SJSA1 (cell line): ENCODE measurements at regions not wholly inside any gene's neighbourhood (a gene's known extent, or its start where the extent isn't known, plus 50 kb on each side); places are given as distances from the start of the nearest gene placed in this dataset.
"Not testable (repeated sequence)": the region's sequence is repeated elsewhere in the genome, so short reads cannot be mapped to it uniquely, and the experiment has no call there.

Source experiments
- DNase-seq, 2 experiments: peaks; one replicate each; pipeline ENCODE4 v3.0.0-alpha.2; 2015 to 2020; ENCODE audit warnings: low spot score in 2 of 2, low read depth in 1 of 2
- H3K27ac ChIP-seq: fragments of 250-450 bp; sonication (Bioruptor Pico); 2 replicates; pipeline ENCODE4 v1.5.1; 2020; ENCODE audit warnings: mild to moderate bottlenecking, moderate library complexity
- H3K27me3 ChIP-seq: fragments of 250-450 bp; sonication (Bioruptor Pico); replicated peaks from 2 replicates; pipeline ENCODE4 v1.5.1; 2020; ENCODE audit warnings: mild to moderate bottlenecking, moderate library complexity
- H3K36me3 ChIP-seq: fragments of 250-450 bp; sonication (Bioruptor Pico); 2 replicates; pipeline ENCODE4 v1.5.1; 2020; ENCODE audit warnings: mild to moderate bottlenecking
- H3K4me1 ChIP-seq: fragments of 250-450 bp; sonication (Bioruptor Pico); replicated peaks from 2 replicates; pipeline ENCODE4 v1.6.1; 2021; ENCODE audit warnings: mild to moderate bottlenecking
- H3K4me3 ChIP-seq: fragments of 250-450 bp; sonication (Bioruptor Pico); 2 replicates; pipeline ENCODE4 v1.5.1; 2020; ENCODE audit warnings: mild to moderate bottlenecking
- H3K9me3 ChIP-seq: fragments of 250-450 bp; sonication (Bioruptor Pico); replicated peaks from 2 replicates; pipeline ENCODE4 v1.5.1; 2020; ENCODE audit warnings: mild to moderate bottlenecking

- Histone ChIP-seq H3K9me3 (no peaks in the 10 kb centered on the region; the same call in 1 of the 2 replicates), H3K36me3 (no peaks in the 10 kb centered on the region), H3K27ac (no peak overlapping the region), H3K4me1 (no peaks in the 10 kb centered on the region), H3K4me3 (no peak overlapping the region), H3K27me3 (no peaks in the 10 kb centered on the region)
- DNase-seq: no peak
Measured at GRCh38 chr2:16390561-16390960, 275.1 kb downstream of the CYRIA start.

- Histone ChIP-seq H3K9me3 (no peaks in the 10 kb centered on the region; the same call in 1 of the 2 replicates), H3K4me1 (no peaks in the 10 kb centered on the region), H3K4me3 (no peak overlapping the region), H3K27ac (no peak overlapping the region), H3K36me3 (no peaks in the 10 kb centered on the region), H3K27me3 (no peaks in the 10 kb centered on the region)
- no peak for DNase-seq
Measured at GRCh38 chr2:16389611-16390010, 276.0 kb downstream of the CYRIA start.

GRCh38 chr2:16388199-16388830 lies 277.3 kb downstream of the CYRIA start:
- H3K36me3 ChIP-seq, DNase-seq, H3K27ac ChIP-seq: not testable (repeated sequence)

GRCh38 chr2:16387461-16387984 lies 278.1 kb downstream of the CYRIA start:
- no peaks in the 10 kb centered on the region; the same call in 1 of the 2 replicates for H3K9me3 ChIP-seq
- H3K4me3 ChIP-seq: no peak overlapping the region
- no peaks in the 10 kb centered on the region for H3K4me1 ChIP-seq
- no peak for DNase-seq
- no peak overlapping the region for H3K27ac ChIP-seq
- no peaks in the 10 kb centered on the region for H3K36me3 ChIP-seq
- H3K27me3 ChIP-seq: no peaks in the 10 kb centered on the region

More at GRCh38 chr2:16388199-16388830, 277.3 kb downstream of the CYRIA start:
- not testable (repeated sequence) for H3K9me3 ChIP-seq, H3K4me1 ChIP-seq, H3K27me3 ChIP-seq, H3K4me3 ChIP-seq

GRCh38 chr2:16386431-16386830 lies 279.2 kb downstream of the CYRIA start:
- no peaks in the 10 kb centered on the region for H3K36me3 ChIP-seq
- H3K4me1 ChIP-seq: no peaks in the 10 kb centered on the region
- H3K27ac ChIP-seq: no peak overlapping the region
- DNase-seq: no peak
- H3K27me3 ChIP-seq: no peaks in the 10 kb centered on the region
- no peaks in the 10 kb centered on the region; the same call in 1 of the 2 replicates for H3K9me3 ChIP-seq
- H3K4me3 ChIP-seq: no peak overlapping the region

- no peaks in the 10 kb centered on the region for H3K4me1 ChIP-seq
- H3K27ac ChIP-seq: no peak overlapping the region
- no peaks in the 10 kb centered on the region for H3K36me3 ChIP-seq
- no peaks in the 10 kb centered on the region for H3K27me3 ChIP-seq
- no peaks in the 10 kb centered on the region; the same call in 1 of the 2 replicates for H3K9me3 ChIP-seq
- H3K4me3 ChIP-seq: no peak overlapping the region
- DNase-seq: no peak
Measured at GRCh38 chr2:16386031-16386430, 279.6 kb downstream of the CYRIA start.

GRCh38 chr2:16385341-16385740 lies 280.3 kb downstream of the CYRIA start:
- Histone ChIP-seq H3K36me3 (no peaks in the 10 kb centered on the region), H3K27me3 (no peaks in the 10 kb centered on the region), H3K9me3 (no peaks in the 10 kb centered on the region; the same call in 1 of the 2 replicates), H3K4me1 (no peaks in the 10 kb centered on the region), H3K4me3 (no peak overlapping the region), H3K27ac (no peak overlapping the region)
- DNase-seq: no peak

- Histone ChIP-seq H3K27me3 (no peaks in the 10 kb centered on the region), H3K4me3 (no peak overlapping the region), H3K4me1 (no peaks in the 10 kb centered on the region), H3K27ac (no peak overlapping the region), H3K9me3 (no peaks in the 10 kb centered on the region), H3K36me3 (no peaks in the 10 kb centered on the region)
- no peak for DNase-seq
Measured at GRCh38 chr2:16383411-16383810, 282.2 kb downstream of the CYRIA start.

- Histone ChIP-seq H3K9me3 (no peaks in the 10 kb centered on the region), H3K4me3 (no peak overlapping the region), H3K27ac (no peak overlapping the region), H3K27me3 (no peaks in the 10 kb centered on the region), H3K4me1 (no peaks in the 10 kb centered on the region), H3K36me3 (no peaks in the 10 kb centered on the region)
- DNase-seq: no peak
Measured at GRCh38 chr2:16382451-16382850, 283.2 kb downstream of the CYRIA start.

GRCh38 chr2:16381511-16381910 lies 284.1 kb downstream of the CYRIA start:
- no peaks in the 10 kb centered on the region for H3K36me3 ChIP-seq
- no peaks in the 10 kb centered on the region for H3K4me1 ChIP-seq
- DNase-seq: no peak
- no peaks in the 10 kb centered on the region for H3K27me3 ChIP-seq
- H3K4me3 ChIP-seq: no peak overlapping the region
- no peak overlapping the region for H3K27ac ChIP-seq
- H3K9me3 ChIP-seq: no peaks in the 10 kb centered on the region

- not testable (repeated sequence) for DNase-seq, H3K4me3 ChIP-seq
Measured at GRCh38 chr2:16379901-16380300, 285.7 kb downstream of the CYRIA start.

GRCh38 chr2:16379061-16379460 lies 286.6 kb downstream of the CYRIA start:
- not testable (repeated sequence) for H3K27ac ChIP-seq, H3K36me3 ChIP-seq, H3K27me3 ChIP-seq, H3K4me3 ChIP-seq, DNase-seq, H3K9me3 ChIP-seq, H3K4me1 ChIP-seq

More at GRCh38 chr2:16379901-16380300, 285.7 kb downstream of the CYRIA start:
- not testable (repeated sequence) for H3K27ac ChIP-seq, H3K9me3 ChIP-seq, H3K27me3 ChIP-seq, H3K36me3 ChIP-seq, H3K4me1 ChIP-seq

- H3K27me3 ChIP-seq: no peaks in the 10 kb centered on the region
- no peak for DNase-seq
- H3K36me3 ChIP-seq: no peaks in the 10 kb centered on the region
- no peaks in the 10 kb centered on the region for H3K4me1 ChIP-seq
- no peak overlapping the region for H3K27ac ChIP-seq
- H3K9me3 ChIP-seq: no peaks in the 10 kb centered on the region
- H3K4me3 ChIP-seq: no peak overlapping the region
Measured at GRCh38 chr2:16378031-16378430, 287.6 kb downstream of the CYRIA start.

- no peak for DNase-seq
- Histone ChIP-seq H3K27me3 (no peaks in the 10 kb centered on the region), H3K27ac (no peak overlapping the region), H3K4me1 (no peaks in the 10 kb centered on the region), H3K4me3 (no peak overlapping the region), H3K36me3 (no peaks in the 10 kb centered on the region), H3K9me3 (no peaks in the 10 kb centered on the region)
Measured at GRCh38 chr2:16375981-16376380, 289.7 kb downstream of the CYRIA start.

- Histone ChIP-seq H3K9me3 (no peaks in the 10 kb centered on the region), H3K4me3 (no peak overlapping the region), H3K36me3 (no peaks in the 10 kb centered on the region), H3K27ac (no peak overlapping the region), H3K27me3 (no peaks in the 10 kb centered on the region), H3K4me1 (no peaks in the 10 kb centered on the region)
- DNase-seq: no peak
Measured at GRCh38 chr2:16375351-16375750, 290.3 kb downstream of the CYRIA start.
